Esophagus squamous epithelium (tissue), 4 donors: ENCODE measurements at regions not wholly inside any gene's neighbourhood (a gene's known extent, or its start where the extent isn't known, plus 50 kb on each side); places are given as distances from the start of the nearest gene placed in this dataset.
"Not testable (repeated sequence)": the region's sequence is repeated elsewhere in the genome, so short reads cannot be mapped to it uniquely, and the experiment has no call there.

ENCODE experiments used
- POLR2A ChIP-seq, 4 donors: fragments of 450-650 bp; IDR thresholded peaks; one replicate each; pipeline ENCODE4 v1.6.1; 2017; ENCODE audit warnings: antibody characterized with exemption in 4 of 4, mild to moderate bottlenecking in 4 of 4, moderate library complexity in 3 of 4
- TF ChIP-seq, protein P1 (sequence below), 6 experiments: fragments of 450-650 bp in 4 of 6; fragments of 200-600 bp in 2 of 6; sonication (generic) in 2 of 6; IDR thresholded peaks; one replicate each; pipeline ENCODE4 v1.5.1; 2016 to 2019; ENCODE audit warnings: antibody characterized with exemption in 6 of 6, mild to moderate bottlenecking in 4 of 6, moderate library complexity in 4 of 6

DNA sequence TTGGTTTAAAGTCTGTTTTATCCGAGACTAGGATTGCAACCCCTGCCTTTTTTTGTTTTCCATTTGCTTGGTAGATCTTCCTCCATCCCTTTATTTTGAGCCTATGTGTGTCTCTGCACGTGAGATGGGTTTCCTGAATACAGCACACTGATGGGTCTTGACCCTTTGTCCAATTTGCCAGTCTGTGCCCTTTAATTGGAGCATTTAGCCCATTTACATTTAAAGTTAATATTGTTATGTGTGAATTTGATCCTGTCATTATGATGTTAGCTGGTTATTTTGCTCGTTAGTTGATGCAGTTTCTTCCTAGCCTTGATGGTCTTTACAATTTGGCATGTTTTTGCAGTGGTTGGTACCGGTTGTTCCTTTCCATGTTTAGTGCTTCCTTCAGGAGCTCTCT, 70.8 kb upstream of the CTNNA1 start:
- TF ChIP-seq, protein P1, sequence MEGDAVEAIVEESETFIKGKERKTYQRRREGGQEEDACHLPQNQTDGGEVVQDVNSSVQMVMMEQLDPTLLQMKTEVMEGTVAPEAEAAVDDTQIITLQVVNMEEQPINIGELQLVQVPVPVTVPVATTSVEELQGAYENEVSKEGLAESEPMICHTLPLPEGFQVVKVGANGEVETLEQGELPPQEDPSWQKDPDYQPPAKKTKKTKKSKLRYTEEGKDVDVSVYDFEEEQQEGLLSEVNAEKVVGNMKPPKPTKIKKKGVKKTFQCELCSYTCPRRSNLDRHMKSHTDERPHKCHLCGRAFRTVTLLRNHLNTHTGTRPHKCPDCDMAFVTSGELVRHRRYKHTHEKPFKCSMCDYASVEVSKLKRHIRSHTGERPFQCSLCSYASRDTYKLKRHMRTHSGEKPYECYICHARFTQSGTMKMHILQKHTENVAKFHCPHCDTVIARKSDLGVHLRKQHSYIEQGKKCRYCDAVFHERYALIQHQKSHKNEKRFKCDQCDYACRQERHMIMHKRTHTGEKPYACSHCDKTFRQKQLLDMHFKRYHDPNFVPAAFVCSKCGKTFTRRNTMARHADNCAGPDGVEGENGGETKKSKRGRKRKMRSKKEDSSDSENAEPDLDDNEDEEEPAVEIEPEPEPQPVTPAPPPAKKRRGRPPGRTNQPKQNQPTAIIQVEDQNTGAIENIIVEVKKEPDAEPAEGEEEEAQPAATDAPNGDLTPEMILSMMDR (IDR thresholded peaks at IDR 0.05) = not testable (repeated sequence)
- not testable (repeated sequence) for TF ChIP-seq POLR2A (IDR thresholded peaks at IDR 0.05)
